Gastroesophageal sphincter (tissue), 4 donors: ENCODE measurements at regions not wholly inside any gene's neighbourhood (a gene's known extent, or its start where the extent isn't known, plus 50 kb on each side); places are given as distances from the start of the nearest gene placed in this dataset.

Experiments used
- ATAC-seq: fragments of 150-250 bp; one replicate; pipeline ENCODE4 v1.9.1; 2016; ENCODE audit warnings: mild to moderate bottlenecking, moderate library complexity
- H3K27ac ChIP-seq, 4 donors: fragments of 200-600 bp; sonication (generic) in 3 of 4; 1 replicate in 3 of 4; 2 replicates in 1 of 4; pipeline ENCODE4 v1.5.1; 2016 to 2019
- H3K27me3 ChIP-seq: fragments of 200-600 bp; sonication (generic); one replicate; pipeline ENCODE4 v1.5.1; 2019
- H3K36me3 ChIP-seq, 2 donors: fragments of 200-600 bp; sonication (generic); one replicate each; pipeline ENCODE4 v1.5.1; 2019; ENCODE audit warnings: control low read depth in 1 of 2
- H3K4me1 ChIP-seq, 3 donors: fragments of 200-600 bp; sonication (generic); 1 replicate in 2 of 3; 2 replicates in 1 of 3; pipeline ENCODE4 v1.5.1; 2016 to 2019; ENCODE audit warnings: control low read depth in 2 of 3
- H3K4me3 ChIP-seq, 2 donors: fragments of 200-600 bp; sonication (generic); one replicate each; pipeline ENCODE4 v1.5.1; 2019; ENCODE audit warnings: mild to moderate bottlenecking in 1 of 2, moderate library complexity in 1 of 2
- H3K9me3 ChIP-seq, 3 donors: fragments of 200-600 bp; sonication (generic); one replicate each; pipeline ENCODE4 v1.5.1; 2017 to 2019; ENCODE audit warnings: control low read depth in 2 of 3
- EP300 ChIP-seq: sonication (generic); formaldehyde crosslinking; IDR thresholded peaks from one replicate; pipeline ENCODE4 v1.6.1; 2017; ENCODE audit warnings: antibody characterized with exemption, mild to moderate bottlenecking
- POLR2A ChIP-seq, 2 donors: fragments of 450-650 bp; IDR thresholded peaks; one replicate each; pipeline ENCODE4 v1.6.1; 2017; ENCODE audit warnings: antibody characterized with exemption in 2 of 2, mild to moderate bottlenecking in 2 of 2, moderate library complexity in 1 of 2
- POLR2AphosphoS5 ChIP-seq: sonication (generic); formaldehyde crosslinking; IDR thresholded peaks from one replicate; pipeline ENCODE4 v1.6.1; 2017; ENCODE audit warnings: antibody characterized with exemption
- WGBS, 2 donors: methylation state at CpG; one replicate each; pipeline ENCODE4 v1.1.5; 2018; ENCODE audit warnings: low coverage in 1 of 2; 5-methylcytosine and 5-hydroxymethylcytosine counted together
- TF ChIP-seq, protein P1 (sequence below), 4 experiments: fragments of 200-600 bp in 2 of 4; fragments of 450-650 bp in 2 of 4; sonication (generic) in 1 of 4; IDR thresholded peaks; one replicate each; pipeline ENCODE4 v1.5.1; 2017 to 2019; ENCODE audit warnings: antibody characterized with exemption in 4 of 4, mild to moderate bottlenecking in 2 of 4, moderate library complexity in 2 of 4

- H3K4me3 ChIP-seq, result no peak overlapping the region
- TF ChIP-seq, protein P1, sequence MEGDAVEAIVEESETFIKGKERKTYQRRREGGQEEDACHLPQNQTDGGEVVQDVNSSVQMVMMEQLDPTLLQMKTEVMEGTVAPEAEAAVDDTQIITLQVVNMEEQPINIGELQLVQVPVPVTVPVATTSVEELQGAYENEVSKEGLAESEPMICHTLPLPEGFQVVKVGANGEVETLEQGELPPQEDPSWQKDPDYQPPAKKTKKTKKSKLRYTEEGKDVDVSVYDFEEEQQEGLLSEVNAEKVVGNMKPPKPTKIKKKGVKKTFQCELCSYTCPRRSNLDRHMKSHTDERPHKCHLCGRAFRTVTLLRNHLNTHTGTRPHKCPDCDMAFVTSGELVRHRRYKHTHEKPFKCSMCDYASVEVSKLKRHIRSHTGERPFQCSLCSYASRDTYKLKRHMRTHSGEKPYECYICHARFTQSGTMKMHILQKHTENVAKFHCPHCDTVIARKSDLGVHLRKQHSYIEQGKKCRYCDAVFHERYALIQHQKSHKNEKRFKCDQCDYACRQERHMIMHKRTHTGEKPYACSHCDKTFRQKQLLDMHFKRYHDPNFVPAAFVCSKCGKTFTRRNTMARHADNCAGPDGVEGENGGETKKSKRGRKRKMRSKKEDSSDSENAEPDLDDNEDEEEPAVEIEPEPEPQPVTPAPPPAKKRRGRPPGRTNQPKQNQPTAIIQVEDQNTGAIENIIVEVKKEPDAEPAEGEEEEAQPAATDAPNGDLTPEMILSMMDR (IDR thresholded peaks at IDR 0.05), result no peak
- TF ChIP-seq POLR2A (IDR thresholded peaks at IDR 0.05), result no peak
- no peak for TF ChIP-seq POLR2AphosphoS5
- TF ChIP-seq EP300, result no peak
- WGBS, 2 donors, result 16 to 57% methylated on average over 1 of the region's 1 CpG
- H3K27ac ChIP-seq, result no peak overlapping the region
- H3K27me3 ChIP-seq, result no peaks in the 10 kb centered on the region
- no peaks in the 10 kb centered on the region for H3K4me1 ChIP-seq
- no peak for ATAC-seq
- no peaks in the 10 kb centered on the region for H3K9me3 ChIP-seq
- no peaks in the 10 kb centered on the region for H3K36me3 ChIP-seq
These were observed 1943.9 kb upstream of the IGFBP7 start for GRCh38 chr4:59054086-59054485.

DNA sequence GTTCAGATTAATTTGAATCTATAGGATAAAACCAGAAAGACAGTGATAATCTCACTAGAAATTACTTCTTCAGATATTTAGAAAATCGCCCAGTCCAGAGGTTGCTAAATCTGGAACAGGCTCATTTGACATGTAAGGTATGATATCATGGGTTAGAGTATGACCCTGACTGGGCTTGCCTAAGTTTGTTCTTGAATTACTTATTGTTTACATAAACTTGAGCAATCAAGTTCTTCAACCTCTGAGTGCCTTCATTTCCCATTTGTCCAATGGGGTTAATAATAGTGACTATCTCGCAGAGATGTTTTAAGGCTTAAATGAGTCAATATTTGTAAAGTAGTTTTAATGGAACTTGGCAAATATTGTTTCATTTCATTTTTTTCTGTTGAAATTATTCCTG is 1947.6 kb upstream of the IGFBP7 start:
- no peaks in the 10 kb centered on the region for H3K4me1 ChIP-seq
- no peaks in the 10 kb centered on the region for H3K9me3 ChIP-seq
- no peak overlapping the region for H3K27ac ChIP-seq
- WGBS, 2 donors, result 78 to 89% methylated on average over 2 of the region's 2 CpGs
- no peak for ATAC-seq
- H3K27me3 ChIP-seq, result no peaks in the 10 kb centered on the region
- no peak overlapping the region for H3K4me3 ChIP-seq
- no peaks in the 10 kb centered on the region for H3K36me3 ChIP-seq
- no peak for TF ChIP-seq POLR2AphosphoS5
- TF ChIP-seq POLR2A (IDR thresholded peaks at IDR 0.05), result no peak
- TF ChIP-seq EP300, result no peak
- TF ChIP-seq, protein P1 (IDR thresholded peaks at IDR 0.05), result no peak

DNA sequence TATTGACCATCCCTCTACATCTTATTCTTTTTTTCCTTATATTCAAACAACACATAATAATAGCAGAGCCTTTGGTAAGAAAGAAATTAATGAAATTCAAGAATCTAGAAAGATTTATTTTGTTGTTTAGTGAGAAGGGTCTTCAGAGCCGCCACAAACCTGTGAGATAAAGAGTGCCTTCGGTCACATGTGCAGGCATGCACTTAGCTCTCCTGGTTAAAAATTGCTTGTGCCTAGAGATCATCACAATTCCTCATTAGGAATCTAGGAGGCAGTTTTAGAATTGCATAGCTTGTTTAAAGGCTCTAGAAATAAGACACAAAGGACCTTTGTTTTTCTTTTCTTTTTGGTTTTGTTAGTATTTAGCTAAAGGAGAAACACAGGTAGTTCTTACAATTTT is 1948.4 kb upstream of the IGFBP7 start:
- TF ChIP-seq POLR2A (IDR thresholded peaks at IDR 0.05), result no peak
- TF ChIP-seq, protein P1 (IDR thresholded peaks at IDR 0.05), result no peak
- TF ChIP-seq EP300, result no peak
- TF ChIP-seq POLR2AphosphoS5, result no peak
- ATAC-seq, result no peak
- no peaks in the 10 kb centered on the region for H3K9me3 ChIP-seq
- no peaks in the 10 kb centered on the region for H3K27me3 ChIP-seq
- WGBS, 2 donors, result 31 to 45% methylated on average over 2 of the region's 2 CpGs
- no peaks in the 10 kb centered on the region for H3K4me1 ChIP-seq
- no peak overlapping the region for H3K4me3 ChIP-seq
- H3K27ac ChIP-seq, result no peak overlapping the region
- H3K36me3 ChIP-seq, result no peaks in the 10 kb centered on the region

- TF ChIP-seq POLR2AphosphoS5, result no peak
- TF ChIP-seq POLR2A (IDR thresholded peaks at IDR 0.05), result no peak
- TF ChIP-seq, protein P1 (IDR thresholded peaks at IDR 0.05), result no peak
- no peak for TF ChIP-seq EP300
- Histone ChIP-seq H3K4me3 (no peak overlapping the region), H3K36me3 (no peaks in the 10 kb centered on the region), H3K27ac (no peak overlapping the region), H3K27me3 (no peaks in the 10 kb centered on the region), H3K4me1 (no peaks in the 10 kb centered on the region), H3K9me3 (no peaks in the 10 kb centered on the region)
- WGBS, 2 donors, result 90 to 96% methylated on average over 4 to 7 of the region's 13 CpGs
- ATAC-seq, result no peak
These were observed 1950.0 kb upstream of the IGFBP7 start for GRCh38 chr4:59060002-59060846.

GRCh38 chr4:59060895-59061294 is 1950.7 kb upstream of the IGFBP7 start:
- 60 to 86% methylated on average over 2 of the region's 2 CpGs for WGBS, 2 donors
- no peak for ATAC-seq
- Histone ChIP-seq H3K27me3 (no peaks in the 10 kb centered on the region), H3K27ac (no peak overlapping the region), H3K36me3 (no peaks in the 10 kb centered on the region), H3K9me3 (no peaks in the 10 kb centered on the region), H3K4me3 (no peak overlapping the region), H3K4me1 (no peaks in the 10 kb centered on the region)
- no peak for TF ChIP-seq POLR2AphosphoS5
- TF ChIP-seq, protein P1 (IDR thresholded peaks at IDR 0.05), result no peak
- no peak for TF ChIP-seq EP300
- no peak for TF ChIP-seq POLR2A (IDR thresholded peaks at IDR 0.05)
